ENCODE measurements at regions not wholly inside any gene's neighbourhood (a gene's known extent, or its start where the extent isn't known, plus 50 kb on each side); places are given as distances from the start of the nearest gene placed in this dataset.

- H3K9me3 Mint-ChIP-seq, result peaks cover 0 to 2% (median 0%) of the 10 kb centered on the region in 7 donors
- H3K4me3 Mint-ChIP-seq, result no peak overlapping the region
- H3K36me3 Mint-ChIP-seq, result no peaks in the 10 kb centered on the region
- Histone ChIP-seq H3K27ac (ENCODE audit: insufficient read depth, low read length, poor library complexity, severe bottlenecking) (no peak overlapping the region), H3K27me3 (ENCODE audit: control insufficient read depth, insufficient read depth, low read length) (no peaks in the 10 kb centered on the region), H3K4me3 (ENCODE audit: low read depth, low read length) (no peak overlapping the region), H3K4me1 (ENCODE audit: control insufficient read depth, insufficient read depth, low read length, poor library complexity, severe bottlenecking) (no peaks in the 10 kb centered on the region), H3K9me3 (ENCODE audit: control insufficient read depth in 2 of 2, low read length in 2 of 2) (no peaks in the 10 kb centered on the region), H3K36me3 (ENCODE audit: control insufficient read depth, insufficient read depth, low read length) (no peaks in the 10 kb centered on the region)
- H3K27ac Mint-ChIP-seq, result no peak overlapping the region
- peaks cover 23% of the 10 kb centered on the region for H3K27me3 Mint-ChIP-seq
- no peak for ATAC-seq (ENCODE audit: low read depth in 2 of 2)
- DNase-seq, result no peak
- H3K4me1 Mint-ChIP-seq, result peaks cover 0 to 6% (median 2%) of the 10 kb centered on the region in 4 donors
Measured at GRCh38 chr10:8455181-8455580, 400.7 kb downstream of the GATA3 start.

GRCh38 chr10:8456386-8456785 is 401.9 kb downstream of the GATA3 start:
- Mint-ChIP-seq H3K4me3 (no peak overlapping the region), H3K27me3 (peaks cover 16% of the 10 kb centered on the region), H3K9me3 (peaks cover 0 to 2% (median 0%) of the 10 kb centered on the region in 7 donors), H3K27ac (no peak overlapping the region), H3K36me3 (peaks cover 4% of the 10 kb centered on the region), H3K4me1 (peaks cover 0 to 5% (median 1%) of the 10 kb centered on the region in 4 donors)
- H3K9me3 ChIP-seq (ENCODE audit: control insufficient read depth in 2 of 2, low read length in 2 of 2), result no peaks in the 10 kb centered on the region
- H3K27me3 ChIP-seq (ENCODE audit: control insufficient read depth, insufficient read depth, low read length), result no peaks in the 10 kb centered on the region
- no peak overlapping the region for H3K27ac ChIP-seq (ENCODE audit: insufficient read depth, low read length, poor library complexity, severe bottlenecking)
- H3K4me1 ChIP-seq (ENCODE audit: control insufficient read depth, insufficient read depth, low read length, poor library complexity, severe bottlenecking), result no peaks in the 10 kb centered on the region
- no peak overlapping the region for H3K4me3 ChIP-seq (ENCODE audit: low read depth, low read length)
- DNase-seq, result no peak
- no peaks in the 10 kb centered on the region for H3K36me3 ChIP-seq (ENCODE audit: control insufficient read depth, insufficient read depth, low read length)
- ATAC-seq (ENCODE audit: low read depth in 2 of 2), result no peak

- ATAC-seq (ENCODE audit: low read depth in 2 of 2) (no peak), DNase-seq (no peak)
- Mint-ChIP-seq H3K27me3 (peaks cover 11% of the 10 kb centered on the region), H3K9me3 (peaks cover 0 to 2% (median 0%) of the 10 kb centered on the region in 7 donors), H3K27ac (no peak overlapping the region), H3K36me3 (peaks cover 4% of the 10 kb centered on the region), H3K4me3 (no peak overlapping the region), H3K4me1 (no peaks in the 10 kb centered on the region)
- Histone ChIP-seq H3K4me1 (ENCODE audit: control insufficient read depth, insufficient read depth, low read length, poor library complexity, severe bottlenecking) (no peaks in the 10 kb centered on the region), H3K27me3 (ENCODE audit: control insufficient read depth, insufficient read depth, low read length) (no peaks in the 10 kb centered on the region), H3K27ac (ENCODE audit: insufficient read depth, low read length, poor library complexity, severe bottlenecking) (no peak overlapping the region), H3K36me3 (ENCODE audit: control insufficient read depth, insufficient read depth, low read length) (no peaks in the 10 kb centered on the region), H3K9me3 (ENCODE audit: control insufficient read depth in 2 of 2, low read length in 2 of 2) (no peaks in the 10 kb centered on the region), H3K4me3 (ENCODE audit: low read depth, low read length) (no peak overlapping the region)
Measured at GRCh38 chr10:8460626-8461025, 406.1 kb downstream of the GATA3 start.

GRCh38 chr10:8462565-8462964 is 408.1 kb downstream of the GATA3 start:
- no peaks in the 10 kb centered on the region for H3K36me3 ChIP-seq (ENCODE audit: control insufficient read depth, insufficient read depth, low read length)
- H3K9me3 ChIP-seq (ENCODE audit: control insufficient read depth in 2 of 2, low read length in 2 of 2), result no peaks in the 10 kb centered on the region
- no peak overlapping the region for H3K4me3 ChIP-seq (ENCODE audit: low read depth, low read length)
- no peak for ATAC-seq (ENCODE audit: low read depth in 2 of 2)
- no peak overlapping the region for H3K4me3 Mint-ChIP-seq
- H3K27me3 ChIP-seq (ENCODE audit: control insufficient read depth, insufficient read depth, low read length), result no peaks in the 10 kb centered on the region
- peaks cover 0 to 2% (median 0%) of the 10 kb centered on the region in 7 donors for H3K9me3 Mint-ChIP-seq
- peaks cover 4% of the 10 kb centered on the region for H3K36me3 Mint-ChIP-seq
- peaks cover 3% of the 10 kb centered on the region for H3K27me3 Mint-ChIP-seq
- H3K27ac ChIP-seq (ENCODE audit: insufficient read depth, low read length, poor library complexity, severe bottlenecking), result no peak overlapping the region
- no peak for DNase-seq
- H3K4me1 Mint-ChIP-seq, result no peaks in the 10 kb centered on the region
- no peaks in the 10 kb centered on the region for H3K4me1 ChIP-seq (ENCODE audit: control insufficient read depth, insufficient read depth, low read length, poor library complexity, severe bottlenecking)
- H3K27ac Mint-ChIP-seq, result no peak overlapping the region

GRCh38 chr10:8463853-8464252 is 409.4 kb downstream of the GATA3 start:
- DNase-seq, result no peak
- Histone ChIP-seq H3K9me3 (ENCODE audit: control insufficient read depth in 2 of 2, low read length in 2 of 2) (no peaks in the 10 kb centered on the region), H3K4me1 (ENCODE audit: control insufficient read depth, insufficient read depth, low read length, poor library complexity, severe bottlenecking) (no peaks in the 10 kb centered on the region), H3K4me3 (ENCODE audit: low read depth, low read length) (no peak overlapping the region), H3K27me3 (ENCODE audit: control insufficient read depth, insufficient read depth, low read length) (no peaks in the 10 kb centered on the region), H3K27ac (ENCODE audit: insufficient read depth, low read length, poor library complexity, severe bottlenecking) (no peak overlapping the region), H3K36me3 (ENCODE audit: control insufficient read depth, insufficient read depth, low read length) (no peaks in the 10 kb centered on the region)
- no peak for ATAC-seq (ENCODE audit: low read depth in 2 of 2)
- no peaks in the 10 kb centered on the region for H3K4me1 Mint-ChIP-seq
- peaks cover 0 to 2% (median 0%) of the 10 kb centered on the region in 7 donors for H3K9me3 Mint-ChIP-seq
- H3K36me3 Mint-ChIP-seq, result peaks cover 4% of the 10 kb centered on the region
- H3K27ac Mint-ChIP-seq, result no peak overlapping the region
- H3K4me3 Mint-ChIP-seq, result no peak overlapping the region
- no peaks in the 10 kb centered on the region for H3K27me3 Mint-ChIP-seq

GRCh38 chr10:8468477-8468876 is 414.0 kb downstream of the GATA3 start:
- no peak overlapping the region for H3K27ac ChIP-seq (ENCODE audit: insufficient read depth, low read length, poor library complexity, severe bottlenecking)

GRCh38 chr10:8473205-8473604 is 418.7 kb downstream of the GATA3 start:
- Mint-ChIP-seq H3K4me1 (peaks cover 0 to 2% (median 0%) of the 10 kb centered on the region in 4 donors), H3K9me3 (peaks cover 0 to 8% (median 4%) of the 10 kb centered on the region in 7 donors)
- peaks cover 5 to 10% of the 10 kb centered on the region in 2 experiments for H3K9me3 ChIP-seq (ENCODE audit: control insufficient read depth in 2 of 2, low read length in 2 of 2)

More at GRCh38 chr10:8468477-8468876, 414.0 kb downstream of the GATA3 start:
- Histone ChIP-seq H3K36me3 (ENCODE audit: control insufficient read depth, insufficient read depth, low read length) (no peaks in the 10 kb centered on the region), H3K4me1 (ENCODE audit: control insufficient read depth, insufficient read depth, low read length, poor library complexity, severe bottlenecking) (no peaks in the 10 kb centered on the region), H3K9me3 (ENCODE audit: control insufficient read depth in 2 of 2, low read length in 2 of 2) (no peaks in the 10 kb centered on the region), H3K4me3 (ENCODE audit: low read depth, low read length) (no peak overlapping the region), H3K27me3 (ENCODE audit: control insufficient read depth, insufficient read depth, low read length) (peaks cover 1% of the 10 kb centered on the region)
- Mint-ChIP-seq H3K36me3 (no peaks in the 10 kb centered on the region), H3K4me1 (peaks cover 0 to 2% (median 0%) of the 10 kb centered on the region in 4 donors), H3K27me3 (peaks cover 11% of the 10 kb centered on the region), H3K9me3 (peaks cover 0 to 2% (median 0%) of the 10 kb centered on the region in 7 donors), H3K4me3 (no peak overlapping the region), H3K27ac (no peak overlapping the region)
- no peak for DNase-seq
- ATAC-seq (ENCODE audit: low read depth in 2 of 2), result no peak

GRCh38 chr10:8477300-8477699 is 422.8 kb downstream of the GATA3 start:
- Histone ChIP-seq H3K4me1 (ENCODE audit: control insufficient read depth, insufficient read depth, low read length, poor library complexity, severe bottlenecking) (no peaks in the 10 kb centered on the region), H3K27ac (ENCODE audit: insufficient read depth, low read length, poor library complexity, severe bottlenecking) (no peak overlapping the region), H3K4me3 (ENCODE audit: low read depth, low read length) (no peak overlapping the region), H3K36me3 (ENCODE audit: control insufficient read depth, insufficient read depth, low read length) (no peaks in the 10 kb centered on the region), H3K27me3 (ENCODE audit: control insufficient read depth, insufficient read depth, low read length) (peaks cover 20% of the 10 kb centered on the region), H3K9me3 (ENCODE audit: control insufficient read depth in 2 of 2, low read length in 2 of 2) (peaks cover 5 to 10% of the 10 kb centered on the region in 2 experiments)
- Mint-ChIP-seq H3K4me1 (peaks cover 0 to under 1% (median 0%) of the 10 kb centered on the region in 4 donors), H3K4me3 (no peak overlapping the region), H3K9me3 (peaks cover 0 to 10% (median 5%) of the 10 kb centered on the region in 7 donors), H3K27ac (no peak overlapping the region), H3K27me3 (peaks cover 60% of the 10 kb centered on the region), H3K36me3 (no peaks in the 10 kb centered on the region)
- ATAC-seq (ENCODE audit: low read depth in 2 of 2), result no peak
- no peak for DNase-seq

More at GRCh38 chr10:8473205-8473604, 418.7 kb downstream of the GATA3 start:
- Histone ChIP-seq H3K4me1 (ENCODE audit: control insufficient read depth, insufficient read depth, low read length, poor library complexity, severe bottlenecking) (no peaks in the 10 kb centered on the region), H3K36me3 (ENCODE audit: control insufficient read depth, insufficient read depth, low read length) (no peaks in the 10 kb centered on the region), H3K27ac (ENCODE audit: insufficient read depth, low read length, poor library complexity, severe bottlenecking) (no peak overlapping the region), H3K4me3 (ENCODE audit: low read depth, low read length) (no peak overlapping the region), H3K27me3 (ENCODE audit: control insufficient read depth, insufficient read depth, low read length) (peaks cover 11% of the 10 kb centered on the region)
- Mint-ChIP-seq H3K4me3 (no peak overlapping the region), H3K27me3 (peaks cover 38% of the 10 kb centered on the region), H3K36me3 (no peaks in the 10 kb centered on the region), H3K27ac (no peak overlapping the region)
- ATAC-seq (ENCODE audit: low read depth in 2 of 2) (peak; percentile 50 to 71), DNase-seq (peak in 2 of 3 donors; percentile 55 to 77)
